T-cell (primary cell): ENCODE measurements at regions not wholly inside any gene's neighbourhood (a gene's known extent, or its start where the extent isn't known, plus 50 kb on each side); places are given as distances from the start of the nearest gene placed in this dataset.

Experiments
- ATAC-seq, 4 experiments: fragments of 200-7000 bp in 3 of 4; fragments of 150-1000 bp in 1 of 4; cut with Tn5 transposase; replicated peaks in 1 of 4; 1 replicate in 3 of 4; 2 replicates in 1 of 4; pipeline ENCODE4 v1.10.0; 2021; ENCODE audit warnings: moderate library complexity in 3 of 4, mild to moderate bottlenecking in 2 of 4, moderate number of reproducible peaks in 1 of 4
- CTCF ChIA-PET, 2 donors: fragments of 300-600 bp; sonication (Branson Sonifier 250); formaldehyde crosslinking; loops; one replicate each; lab custom pipeline; 2022; ENCODE audit warnings: antibody characterized with exemption in 2 of 2; lab: Charles Lee
- POLR2A ChIA-PET, 2 donors: fragments of 300-600 bp; sonication (Branson Sonifier 250); formaldehyde crosslinking; loops; one replicate each; lab custom pipeline; 2022; ENCODE audit warnings: antibody characterized with exemption in 2 of 2; lab: Charles Lee
- DNase-seq, 35 experiments: peaks; one replicate each; pipeline versions ENCODE4 v3.0.0 to v3.0.0-alpha.2; 2013 to 2023
- H3K27ac ChIP-seq: one replicate; pipeline ENCODE4 v1.5.1; 2013; ENCODE audit warnings: low read length
- H3K27me3 ChIP-seq, 2 experiments: replicated peaks in 1 of 2; 1 replicate in 1 of 2; 2 replicates in 1 of 2; pipeline versions ENCODE4 v1.6.1 to v1.7.0; 2013; ENCODE audit warnings: low read length in 1 of 2, mixed read lengths in 1 of 2; ENCODE audit not compliant: control insufficient read depth in 2 of 2, insufficient read depth in 2 of 2; ENCODE audit errors: extremely low read depth in 1 of 2
- H3K36me3 ChIP-seq, 2 donors: 1 replicate in 1 of 2; 2 replicates in 1 of 2; pipeline versions ENCODE4 v1.6.1 to v1.7.0; 2013; ENCODE audit warnings: low read length in 1 of 2; ENCODE audit not compliant: control insufficient read depth in 2 of 2, insufficient read depth in 1 of 2; ENCODE audit errors: extremely low read depth in 1 of 2
- H3K4me1 ChIP-seq, 2 experiments: 1 replicate in 1 of 2; 2 replicates in 1 of 2; pipeline versions ENCODE4 v1.6.1 to v1.7.0; 2013; ENCODE audit warnings: low read length in 2 of 2, mixed read lengths in 1 of 2; ENCODE audit not compliant: insufficient read depth in 2 of 2, control insufficient read depth in 1 of 2; ENCODE audit errors: extremely low read depth in 1 of 2
- H3K4me3 ChIP-seq, 2 donors: 1 replicate in 1 of 2; 2 replicates in 1 of 2; pipeline versions ENCODE4 v1.5.1 to v1.7.0; 2013; ENCODE audit warnings: mild to moderate bottlenecking in 2 of 2, low read length in 1 of 2, moderate library complexity in 1 of 2; ENCODE audit not compliant: control insufficient read depth in 1 of 2; ENCODE audit errors: extremely low read depth in 1 of 2
- H3K9me3 ChIP-seq: 2 replicates; pipeline ENCODE4 v1.7.0; 2013
- H3K27ac Mint-ChIP-seq, 2 donors: one replicate each; pipeline ENCODE4 v1.8.0; 2020 to 2021; ENCODE audit warnings: mild to moderate bottlenecking in 2 of 2, mixed read lengths in 2 of 2
- H3K27me3 Mint-ChIP-seq, 2 donors: one replicate each; pipeline ENCODE4 v1.8.0; 2021 to 2022; ENCODE audit warnings: mixed read lengths in 2 of 2
- H3K36me3 Mint-ChIP-seq: one replicate; pipeline ENCODE4 v1.8.0; 2021; ENCODE audit warnings: mixed read lengths
- H3K4me1 Mint-ChIP-seq, 3 donors: one replicate each; pipeline ENCODE4 v1.8.0; 2020 to 2022; ENCODE audit warnings: mixed read lengths in 3 of 3, mild to moderate bottlenecking in 1 of 3
- H3K4me3 Mint-ChIP-seq, 3 donors: one replicate each; pipeline ENCODE4 v1.8.0; 2020 to 2022; ENCODE audit warnings: mild to moderate bottlenecking in 3 of 3, mixed read lengths in 3 of 3, moderate library complexity in 3 of 3
- H3K9me3 Mint-ChIP-seq, 3 donors: one replicate each; pipeline ENCODE4 v1.8.0; 2020 to 2022; ENCODE audit warnings: mixed read lengths in 3 of 3
- WGBS: methylation state at CpG from one replicate; pipeline ENCODE4 v1.1.5; 2013; ENCODE audit warnings: missing lambda C conversion rate; ENCODE audit not compliant: insufficient coverage; 5-methylcytosine and 5-hydroxymethylcytosine counted together

GRCh38 chr17:31692027-31692426 lies 167.0 kb downstream of the COPRS start:
- DNase-seq (no peak), ATAC-seq (no peak)
- 79% methylated on average over 4 of the region's 8 CpGs for WGBS
- Histone ChIP-seq H3K9me3 (no peaks in the 10 kb centered on the region), H3K27ac (no peak overlapping the region), H3K4me1 (no peaks in the 10 kb centered on the region), H3K36me3 (no peaks in the 10 kb centered on the region), H3K4me3 (no peak overlapping the region), H3K27me3 (peaks cover 0 to 19% of the 10 kb centered on the region in 2 experiments)
- H3K9me3 Mint-ChIP-seq, result no peaks in the 10 kb centered on the region
- H3K36me3 Mint-ChIP-seq, result no peaks in the 10 kb centered on the region
- no peak overlapping the region for H3K4me3 Mint-ChIP-seq
- H3K27ac Mint-ChIP-seq, result no peak overlapping the region
- peaks cover 0 to 2% of the 10 kb centered on the region in 2 donors for H3K27me3 Mint-ChIP-seq
- ChIA-PET POLR2A (no interaction called here), CTCF (no interaction called here)
- no peaks in the 10 kb centered on the region for H3K4me1 Mint-ChIP-seq

- H3K4me3 ChIP-seq, result no peak overlapping the region
- Mint-ChIP-seq H3K4me1 (no peaks in the 10 kb centered on the region), H3K9me3 (no peaks in the 10 kb centered on the region), H3K27me3 (no peaks in the 10 kb centered on the region), H3K27ac (no peak overlapping the region), H3K4me3 (no peak overlapping the region), H3K36me3 (no peaks in the 10 kb centered on the region)
- DNase-seq (no peak), ATAC-seq (no peak)
- ChIA-PET POLR2A (no interaction called here), CTCF (no interaction called here)
- no peaks in the 10 kb centered on the region for H3K9me3 ChIP-seq
- H3K27ac ChIP-seq, result no peak overlapping the region
- no peaks in the 10 kb centered on the region for H3K36me3 ChIP-seq
- peaks cover 0 to 19% of the 10 kb centered on the region in 2 experiments for H3K27me3 ChIP-seq
- no peaks in the 10 kb centered on the region for H3K4me1 ChIP-seq
- 87% methylated on average over 5 of the region's 9 CpGs for WGBS
These were observed 167.7 kb downstream of the COPRS start for GRCh38 chr17:31691251-31691905.

DNA sequence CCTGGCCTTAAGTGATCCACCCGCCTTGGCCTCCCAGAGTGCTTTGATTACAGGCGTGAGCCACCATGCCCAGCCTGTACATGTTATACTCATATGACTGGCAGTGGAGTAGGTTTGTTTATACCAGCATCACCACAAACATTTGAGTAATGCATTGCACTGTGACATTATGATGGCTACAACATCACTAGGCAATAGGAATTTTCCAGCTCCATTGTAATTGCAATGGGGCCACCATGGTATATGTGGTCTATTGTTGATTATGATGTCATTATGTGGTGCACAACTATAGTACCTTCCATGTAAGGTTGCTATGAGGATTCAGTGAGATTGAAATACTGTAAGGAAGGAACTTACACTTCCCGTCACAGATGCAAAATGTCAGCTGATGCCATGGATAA lies 168.9 kb downstream of the COPRS start:
- POLR2A ChIA-PET, result no interaction called here
- ATAC-seq, result no peak
- H3K4me1 ChIP-seq, result no peaks in the 10 kb centered on the region
- H3K27ac ChIP-seq, result no peak overlapping the region
- H3K9me3 ChIP-seq, result no peaks in the 10 kb centered on the region
- peaks cover 0 to 15% of the 10 kb centered on the region in 2 experiments for H3K27me3 ChIP-seq
- Mint-ChIP-seq H3K36me3 (no peaks in the 10 kb centered on the region), H3K4me1 (no peaks in the 10 kb centered on the region), H3K27me3 (no peaks in the 10 kb centered on the region), H3K27ac (no peak overlapping the region), H3K9me3 (no peaks in the 10 kb centered on the region), H3K4me3 (no peak overlapping the region)
- no CpG with 5 or more reads among the region's 3 CpGs for WGBS
- H3K4me3 ChIP-seq, result no peak overlapping the region
- no peak for DNase-seq
- CTCF ChIA-PET, result no interaction called here
- H3K36me3 ChIP-seq, result no peaks in the 10 kb centered on the region

GRCh38 chr17:31688701-31689100 lies 170.3 kb downstream of the COPRS start:
- Mint-ChIP-seq H3K9me3 (no peaks in the 10 kb centered on the region), H3K27me3 (peaks cover 5% of the 10 kb centered on the region in 2 donors), H3K4me1 (no peaks in the 10 kb centered on the region), H3K36me3 (no peaks in the 10 kb centered on the region), H3K27ac (no peak overlapping the region), H3K4me3 (no peak overlapping the region)
- ChIA-PET POLR2A (no interaction called here), CTCF (no interaction called here)
- Histone ChIP-seq H3K4me1 (no peaks in the 10 kb centered on the region), H3K27ac (no peak overlapping the region), H3K4me3 (no peak overlapping the region), H3K36me3 (no peaks in the 10 kb centered on the region), H3K27me3 (peaks cover 0 to 18% of the 10 kb centered on the region in 2 experiments), H3K9me3 (no peaks in the 10 kb centered on the region)
- no CpG with 5 or more reads among the region's 1 CpG for WGBS
- no peak for DNase-seq
- ATAC-seq, result no peak

- Mint-ChIP-seq H3K9me3 (no peaks in the 10 kb centered on the region), H3K4me3 (no peak overlapping the region), H3K4me1 (no peaks in the 10 kb centered on the region), H3K36me3 (no peaks in the 10 kb centered on the region), H3K27me3 (peaks cover 8 to 11% of the 10 kb centered on the region in 2 donors), H3K27ac (no peak overlapping the region)
- no CpG with 5 or more reads among the region's 6 CpGs for WGBS
- ChIA-PET CTCF (interaction anchor here in 1 of 2 donors (0.6 kb wide), 1 partner anchor 44 kb away, joined by 5 read pairs; no protein-coding TSS in a partner anchor), POLR2A (no interaction called here)
- H3K27ac ChIP-seq, result no peak overlapping the region
- peaks cover 0 to 15% of the 10 kb centered on the region in 2 experiments for H3K27me3 ChIP-seq
- no peaks in the 10 kb centered on the region for H3K9me3 ChIP-seq
- DNase-seq (no peak), ATAC-seq (no peak)
- no peaks in the 10 kb centered on the region for H3K36me3 ChIP-seq
- no peak overlapping the region for H3K4me3 ChIP-seq
- no peaks in the 10 kb centered on the region for H3K4me1 ChIP-seq
These were observed 171.4 kb downstream of the COPRS start for GRCh38 chr17:31687505-31688126.

DNA sequence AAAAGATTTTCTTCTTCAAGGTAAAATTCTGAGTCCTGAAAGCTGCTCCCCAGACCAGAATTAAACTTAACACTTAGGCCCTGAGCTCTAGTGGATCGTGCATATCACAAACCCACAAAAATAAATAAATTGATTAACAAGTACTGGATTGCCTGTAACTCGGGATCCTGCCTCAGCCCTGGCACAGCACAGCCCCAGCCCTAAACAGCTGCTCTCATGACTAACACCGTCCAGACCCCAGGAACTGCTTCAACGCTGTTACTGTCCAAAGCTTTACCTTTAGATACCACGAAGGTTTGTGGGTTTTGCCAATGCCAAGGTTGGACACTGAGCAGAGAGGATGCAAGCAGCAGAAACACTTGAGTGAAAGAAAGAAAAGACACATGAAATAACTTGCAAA lies 172.5 kb downstream of the COPRS start:
- 51% methylated on average over 3 of the region's 5 CpGs for WGBS
- H3K36me3 Mint-ChIP-seq, result no peaks in the 10 kb centered on the region
- Histone ChIP-seq H3K27ac (no peak overlapping the region), H3K36me3 (no peaks in the 10 kb centered on the region), H3K4me1 (no peaks in the 10 kb centered on the region), H3K9me3 (no peaks in the 10 kb centered on the region), H3K4me3 (no peak overlapping the region), H3K27me3 (peaks cover 0 to 14% of the 10 kb centered on the region in 2 experiments)
- no peak overlapping the region for H3K4me3 Mint-ChIP-seq
- ChIA-PET CTCF (no interaction called here), POLR2A (no interaction called here)
- no peaks in the 10 kb centered on the region for H3K4me1 Mint-ChIP-seq
- no peak for DNase-seq
- H3K27me3 Mint-ChIP-seq, result peaks cover 11 to 15% of the 10 kb centered on the region in 2 donors
- no peak for ATAC-seq
- H3K9me3 Mint-ChIP-seq, result no peaks in the 10 kb centered on the region
- H3K27ac Mint-ChIP-seq, result no peak overlapping the region
